Embryonic facial prominence (tissue), 1 donor: ENCODE measurements at regions not wholly inside any gene's neighbourhood (a gene's known extent, or its start where the extent isn't known, plus 50 kb on each side); places are given as distances from the start of the nearest gene placed in this dataset.
A peak's percentile ranks its signal among the peaks of the same experiment; 100 is the strongest.

ENCODE experiments used
- DNase-seq: peaks from one replicate; pipeline ENCODE4 v3.0.0-alpha.2; 2016; ENCODE audit errors: extremely low spot score

DNA sequence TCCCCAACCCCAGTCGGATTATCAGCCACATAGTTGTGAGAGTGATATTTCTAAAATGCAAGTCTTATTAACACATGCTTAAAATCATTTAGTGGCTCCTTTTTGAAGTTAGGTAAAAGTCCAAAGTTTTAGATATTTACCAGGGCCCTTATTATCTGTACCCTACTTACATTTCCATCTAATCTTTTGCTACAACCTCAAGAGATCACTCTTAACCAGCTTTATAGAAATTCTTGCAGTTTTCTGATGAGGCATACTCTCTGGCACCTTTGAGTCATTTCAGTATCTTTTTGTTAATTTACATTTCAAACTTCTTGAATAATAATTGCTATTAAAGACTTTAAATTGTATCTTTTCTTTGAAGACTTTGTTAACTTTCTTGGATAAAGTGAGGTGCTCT, 453.3 kb downstream of the RFPL4B start:
- no peak for DNase-seq

DNA sequence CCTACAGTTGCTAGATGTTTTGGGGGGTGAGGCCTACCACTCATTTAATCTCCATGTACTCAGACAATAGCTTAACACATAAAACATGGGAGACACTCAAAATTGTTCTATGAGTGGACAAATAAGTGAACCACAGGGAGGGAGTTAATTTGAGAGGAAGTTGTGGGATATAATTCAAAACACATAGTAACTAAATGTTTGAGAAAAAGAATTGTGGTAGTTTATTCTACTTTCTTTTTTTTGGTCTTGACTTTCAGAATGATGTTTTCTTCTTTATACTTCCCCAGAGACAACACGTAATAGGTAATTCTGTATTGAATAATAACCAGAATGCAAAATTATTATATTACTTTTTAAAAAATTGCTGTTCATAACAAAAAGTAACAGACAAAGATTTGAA, 453.8 kb downstream of the RFPL4B start:
- no peak for DNase-seq

DNA sequence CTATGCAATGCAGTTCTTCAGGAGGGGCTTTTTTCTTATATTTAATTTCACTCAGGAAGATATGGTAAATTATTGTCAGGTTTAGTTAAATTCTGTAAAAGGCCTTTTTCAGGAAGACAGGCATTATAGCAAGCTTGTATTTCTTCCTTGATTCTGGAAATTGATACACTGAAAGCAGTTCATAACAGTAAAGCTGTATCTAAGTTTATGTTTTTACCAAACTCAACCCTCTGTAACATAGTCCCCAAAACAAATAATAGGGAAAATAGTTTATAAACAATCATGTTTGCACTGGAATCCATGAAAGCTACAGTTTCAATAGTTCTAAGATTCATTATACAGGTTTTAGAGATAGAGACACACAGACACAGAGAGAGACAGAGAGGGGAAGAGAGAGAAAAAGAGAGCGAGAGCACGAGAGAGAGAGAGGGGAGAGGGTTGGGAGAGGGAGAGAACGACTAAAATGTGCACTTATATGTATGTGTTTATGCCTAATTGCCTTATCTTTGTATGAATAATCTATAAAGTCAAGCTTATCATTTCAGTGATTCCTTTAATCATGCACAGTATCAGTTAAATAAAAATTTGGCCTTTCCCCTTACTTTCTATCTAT, 454.4 kb downstream of the RFPL4B start:
- no peak for DNase-seq

DNA sequence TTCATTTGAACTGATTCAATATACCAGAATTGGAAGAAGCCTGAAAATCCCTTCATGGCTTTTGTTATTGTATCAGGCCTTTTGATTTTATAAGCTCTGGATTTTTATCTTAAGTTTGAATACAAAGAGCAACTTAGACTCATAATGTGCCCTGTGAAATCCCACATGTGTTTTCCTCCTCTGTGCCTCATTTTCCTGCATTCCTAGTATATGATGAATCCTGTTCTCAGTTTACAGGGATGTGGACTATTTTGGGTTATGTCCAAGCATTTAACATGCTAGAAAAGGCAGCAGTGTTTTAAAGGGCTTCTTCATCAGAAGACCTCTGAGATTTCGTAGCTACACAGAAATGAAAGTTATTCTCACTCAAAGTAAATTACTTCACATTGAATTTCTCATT, 455.0 kb downstream of the RFPL4B start:
- DNase-seq, result peak; percentile 69

DNA sequence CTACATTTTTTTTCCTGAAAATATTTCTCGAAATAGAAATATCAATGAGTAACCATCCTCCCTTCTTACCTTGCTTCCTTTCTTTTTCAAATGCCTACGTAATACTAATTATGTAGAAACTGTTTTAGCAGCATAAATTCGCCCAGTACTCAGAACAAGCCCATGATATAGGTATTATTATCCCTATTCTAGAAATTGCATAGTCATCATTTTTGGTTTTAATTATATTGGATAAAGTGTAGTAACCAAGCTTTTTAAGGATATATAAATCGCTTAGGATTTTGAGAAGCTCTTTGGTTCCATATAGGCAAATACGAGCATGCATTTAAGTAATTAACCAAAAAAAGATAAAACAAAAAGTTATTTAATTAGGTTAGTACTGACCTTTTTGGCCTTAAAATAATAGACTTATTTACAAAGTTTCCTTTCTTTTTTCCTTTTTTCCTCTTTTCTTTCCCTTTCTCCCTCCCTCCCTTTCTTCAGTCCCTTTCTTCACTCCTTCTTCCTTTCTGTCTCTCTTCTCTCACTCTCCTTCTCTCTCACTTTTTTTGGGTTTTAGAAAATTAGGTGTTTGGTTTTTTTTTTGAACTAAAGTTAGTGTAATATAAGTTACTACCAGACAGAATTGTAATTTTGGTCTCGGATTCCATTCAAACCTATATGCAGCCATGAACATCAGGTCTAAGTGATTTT, 457.7 kb downstream of the RFPL4B start:
- no peak for DNase-seq

DNA sequence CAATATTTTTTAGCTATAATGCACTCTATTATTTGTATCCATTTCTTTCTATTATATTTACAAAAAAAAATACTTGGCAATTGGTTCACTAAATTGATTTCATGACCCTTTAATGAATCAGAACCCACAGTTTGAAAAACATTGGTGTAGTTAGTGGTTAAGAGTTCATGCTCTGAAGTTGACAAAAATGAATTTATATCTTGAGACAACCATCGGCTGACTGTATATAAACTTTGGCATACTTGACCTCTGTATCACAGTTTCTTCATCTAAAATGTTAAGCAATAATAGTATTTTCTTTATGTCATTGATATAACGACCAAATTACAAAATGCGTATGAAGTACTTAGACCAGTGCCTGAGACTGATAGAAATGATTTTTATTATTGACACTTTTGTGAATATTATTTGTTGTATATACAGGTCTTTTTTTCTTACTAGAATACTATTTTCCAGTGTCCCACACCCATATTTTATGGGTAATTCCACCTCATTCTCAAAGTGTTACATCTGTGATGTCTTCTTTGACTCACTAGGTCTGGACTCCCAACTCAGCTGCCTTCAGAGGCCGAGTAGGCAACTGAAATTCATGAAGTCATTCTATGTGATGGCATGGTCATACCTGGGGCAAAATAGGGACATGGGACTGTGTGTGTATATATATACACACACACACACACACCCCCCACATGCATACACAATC, 459.2 kb downstream of the RFPL4B start:
- no peak for DNase-seq

DNA sequence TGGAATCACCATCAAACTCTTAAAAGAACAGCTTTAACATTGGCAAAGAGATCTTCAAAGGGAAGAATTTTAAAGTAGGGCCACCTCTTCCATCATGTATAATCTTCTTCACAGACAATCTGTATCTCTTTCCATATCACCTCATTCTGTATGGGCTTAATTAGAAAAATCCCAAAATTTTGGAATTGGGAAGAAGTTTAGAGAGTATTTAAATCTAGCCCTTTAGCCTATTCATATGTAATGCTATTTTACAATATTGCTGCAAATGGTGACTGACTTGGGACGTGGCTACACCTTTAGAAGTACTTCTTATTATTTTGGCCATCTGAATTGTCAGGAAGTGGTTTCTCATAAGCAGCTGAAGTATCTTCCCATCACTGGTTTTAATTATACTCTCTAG, 474.3 kb downstream of the RFPL4B start:
- DNase-seq, result no peak

DNA sequence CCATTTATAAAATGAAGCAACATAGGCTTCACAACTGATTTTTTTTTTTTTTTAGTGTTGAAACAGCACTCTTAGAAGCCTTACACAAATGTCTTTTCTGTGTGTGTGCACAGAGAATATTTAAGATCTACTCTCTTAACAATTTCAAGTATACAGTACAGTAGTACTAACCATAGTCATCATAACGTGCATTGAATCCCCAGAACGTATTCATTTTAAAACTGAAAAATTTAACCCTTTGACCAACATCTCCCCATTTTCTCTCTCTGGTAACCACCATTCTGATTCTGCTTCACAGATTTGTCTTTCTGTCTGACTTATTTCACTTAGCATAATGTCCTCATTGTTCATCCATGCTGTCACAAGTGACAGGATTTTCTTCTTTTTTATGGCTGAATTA, 475.6 kb downstream of the RFPL4B start:
- DNase-seq, result no peak

DNA sequence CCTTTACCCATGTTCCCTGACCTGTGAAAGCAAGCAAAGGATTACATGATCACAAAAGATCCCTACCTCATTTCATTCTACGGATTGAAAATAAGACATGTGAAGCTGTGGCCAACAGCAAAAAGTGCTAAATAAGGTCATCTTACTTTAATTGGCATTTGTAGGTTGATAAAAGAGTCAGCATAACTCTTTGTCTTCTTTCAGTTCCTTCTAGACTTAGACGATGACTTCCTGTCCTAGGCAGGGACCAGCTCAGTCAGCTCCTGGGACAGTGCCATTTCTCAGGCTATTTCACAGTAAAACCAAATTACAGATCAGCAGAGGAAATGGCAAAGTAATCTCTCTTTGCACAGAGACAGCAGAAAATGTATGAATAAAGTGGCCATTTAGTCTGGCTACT, 480.7 kb downstream of the RFPL4B start:
- no peak for DNase-seq

DNA sequence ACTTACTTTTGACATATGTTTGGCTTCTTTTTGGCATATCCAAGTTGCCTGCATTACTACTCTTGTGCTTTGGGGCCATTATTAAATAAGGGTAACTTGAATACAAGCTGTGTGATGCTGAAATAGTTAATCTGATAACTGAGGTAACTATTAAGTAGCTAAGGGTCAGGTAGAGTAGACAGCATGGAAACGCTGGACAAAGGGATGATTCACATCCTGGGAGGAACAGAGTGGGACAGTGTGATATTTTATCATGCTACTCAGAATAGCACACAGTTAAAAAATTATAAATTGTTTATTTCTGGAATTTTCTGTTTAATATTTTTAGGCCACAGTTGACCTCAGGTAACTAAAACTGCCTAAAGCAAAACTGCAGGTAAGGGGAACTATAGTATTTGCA, 483.9 kb downstream of the RFPL4B start:
- DNase-seq, result no peak

DNA sequence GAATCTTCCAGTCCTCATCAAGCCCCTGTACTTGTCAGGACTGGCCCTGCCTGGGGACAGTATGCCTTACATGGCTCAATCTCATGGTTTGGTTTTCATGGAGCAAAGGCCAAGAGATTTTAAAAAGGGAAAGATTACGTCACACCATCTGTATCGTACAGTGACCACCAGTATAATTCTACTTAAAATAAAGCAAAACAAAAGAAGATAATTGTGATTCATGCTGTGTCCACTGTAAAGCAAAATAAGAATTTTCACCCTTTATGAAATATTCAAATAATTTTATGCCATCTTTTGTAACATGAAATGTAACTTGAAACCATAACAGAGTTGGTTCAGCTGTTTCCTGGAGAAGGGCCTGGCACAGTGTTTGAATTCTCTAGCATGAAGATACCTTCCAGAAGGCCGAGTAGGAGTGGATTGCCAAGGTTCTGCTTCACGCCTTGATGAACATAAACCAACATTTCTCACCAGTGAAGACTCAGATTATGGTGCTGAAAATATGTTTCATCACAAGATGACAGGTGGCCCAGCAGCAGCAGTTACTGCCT, 486.5 kb downstream of the RFPL4B start:
- DNase-seq, result no peak

DNA sequence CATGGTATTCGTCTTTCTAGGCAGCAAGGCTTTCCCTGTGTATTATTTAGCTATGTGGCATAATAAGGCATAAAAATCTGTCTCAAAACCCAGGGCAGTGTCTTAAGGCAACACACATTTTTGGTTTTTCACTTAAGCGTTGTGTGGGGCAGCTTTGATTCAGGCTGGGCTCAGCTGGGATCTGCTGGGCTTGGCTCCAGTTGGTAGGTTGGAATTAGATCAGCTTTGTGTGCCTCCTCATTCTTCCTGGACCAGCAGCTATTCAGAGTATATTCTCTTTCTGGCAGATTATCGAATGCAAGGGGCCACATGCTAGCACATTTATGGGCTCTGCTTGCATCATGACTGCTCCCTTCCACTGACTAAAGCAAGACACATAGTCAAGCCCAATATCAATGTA, 487.9 kb downstream of the RFPL4B start:
- no peak for DNase-seq

DNA sequence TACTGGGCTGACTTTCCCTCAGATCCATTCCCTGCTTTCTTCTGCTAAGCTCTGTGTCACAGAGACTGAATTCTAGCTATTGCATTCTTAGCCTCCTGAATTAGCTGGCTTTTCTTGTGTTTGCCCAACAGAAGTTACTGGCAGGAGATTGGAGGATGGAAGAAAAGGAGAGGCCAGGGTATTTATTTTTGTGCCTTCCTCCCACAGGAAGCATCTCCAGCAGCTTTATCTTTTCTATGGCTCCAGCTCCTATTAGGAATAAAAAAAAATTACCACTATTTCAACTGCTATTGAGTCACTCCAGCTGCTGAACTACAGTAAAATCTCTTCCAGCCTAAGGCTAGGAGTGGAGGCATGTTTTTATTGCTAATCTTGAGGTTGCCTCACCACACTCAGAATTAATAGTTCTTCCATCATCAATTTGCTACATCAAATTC, 492.4 kb downstream of the RFPL4B start:
- DNase-seq, result no peak

DNA sequence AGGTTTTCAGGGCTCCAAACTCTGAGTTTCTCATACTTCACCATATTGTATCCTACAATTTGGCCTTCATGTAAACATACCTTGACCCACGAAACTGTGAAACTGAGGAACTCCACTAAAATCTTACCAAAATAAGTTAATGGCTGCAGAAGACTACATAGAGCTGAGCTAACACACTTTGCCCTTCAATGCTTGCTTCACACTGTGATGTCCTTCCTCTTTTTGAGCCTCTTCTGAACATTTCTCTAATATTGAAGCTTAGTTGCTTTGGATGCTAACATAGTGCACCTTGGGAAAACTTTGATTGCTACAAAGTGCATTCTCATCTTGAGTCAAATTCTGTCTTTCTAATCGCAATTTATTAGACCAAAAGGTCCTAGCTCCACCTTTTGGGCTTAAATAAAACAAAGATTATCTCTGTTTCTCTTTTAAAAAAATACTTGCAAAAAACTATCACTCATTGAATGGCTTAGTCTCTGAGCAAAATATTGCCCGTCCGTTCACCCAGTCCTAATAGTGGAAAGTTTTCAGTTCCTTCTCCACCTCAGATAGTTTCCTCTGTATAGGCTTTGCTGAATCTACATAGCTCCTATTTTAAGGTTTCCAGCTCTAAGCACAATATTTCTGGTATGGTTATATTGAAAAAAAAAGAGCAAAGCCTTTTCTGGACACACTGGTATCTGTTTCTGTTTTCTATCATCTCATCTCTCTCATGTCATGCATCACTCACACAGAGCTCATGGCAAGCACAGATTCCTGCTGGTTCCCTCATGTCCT, 494.6 kb downstream of the RFPL4B start:
- DNase-seq, result no peak

DNA sequence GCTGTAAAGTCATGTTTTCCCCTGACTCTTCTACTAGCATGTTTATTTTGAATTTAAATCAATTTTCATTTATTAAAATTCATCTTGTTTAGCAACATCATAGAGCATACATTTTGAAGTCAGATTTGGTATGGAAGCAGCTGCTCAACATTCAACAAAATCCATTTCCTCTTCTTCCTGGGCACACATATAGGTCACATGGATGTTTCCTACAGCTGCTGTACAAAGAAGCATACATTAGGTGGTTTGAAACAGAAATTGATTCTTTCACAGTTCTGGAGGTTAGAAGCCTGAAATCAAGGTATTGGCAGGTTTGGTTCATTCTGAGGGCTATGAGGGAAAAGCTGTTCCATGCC, 495.2 kb downstream of the RFPL4B start:
- no peak for DNase-seq

DNA sequence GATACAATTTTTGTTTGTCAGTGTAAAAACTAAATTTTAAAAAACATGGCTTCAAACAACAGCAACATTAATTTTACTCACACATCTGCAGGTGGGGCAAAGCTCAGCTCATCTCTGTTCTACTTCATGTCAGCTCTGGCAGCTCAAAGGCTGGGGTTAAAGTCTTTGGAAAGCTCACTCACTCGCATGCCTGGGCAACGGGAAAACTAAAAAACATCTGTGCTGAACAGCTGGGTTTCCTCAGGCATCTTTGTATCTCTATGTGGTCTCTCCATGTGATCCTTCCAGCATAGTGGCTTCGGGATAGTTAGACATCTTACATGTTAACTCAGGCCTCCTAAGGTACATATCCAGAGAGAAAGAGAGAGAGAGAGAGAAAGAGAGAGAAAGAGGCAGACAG, 499.6 kb downstream of the RFPL4B start:
- DNase-seq, result no peak

DNA sequence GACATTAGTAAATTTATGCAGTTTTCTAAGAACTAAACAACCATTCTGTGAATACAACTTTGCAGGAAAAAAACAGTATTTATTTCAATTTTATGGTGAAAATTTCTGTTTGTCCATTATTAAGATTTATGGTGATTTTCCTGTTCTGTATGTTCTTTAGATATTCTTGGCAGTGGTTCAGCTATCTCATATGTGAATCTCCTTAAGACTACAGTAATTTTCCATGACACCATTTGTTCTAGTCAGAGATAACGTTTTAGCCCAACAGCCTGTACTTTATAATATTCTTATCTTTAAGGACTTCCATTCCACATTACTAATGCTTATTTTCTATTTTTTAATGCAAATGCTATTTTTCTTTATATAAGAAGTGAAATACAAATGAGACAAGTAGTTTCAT, 504.0 kb downstream of the RFPL4B start:
- no peak for DNase-seq

DNA sequence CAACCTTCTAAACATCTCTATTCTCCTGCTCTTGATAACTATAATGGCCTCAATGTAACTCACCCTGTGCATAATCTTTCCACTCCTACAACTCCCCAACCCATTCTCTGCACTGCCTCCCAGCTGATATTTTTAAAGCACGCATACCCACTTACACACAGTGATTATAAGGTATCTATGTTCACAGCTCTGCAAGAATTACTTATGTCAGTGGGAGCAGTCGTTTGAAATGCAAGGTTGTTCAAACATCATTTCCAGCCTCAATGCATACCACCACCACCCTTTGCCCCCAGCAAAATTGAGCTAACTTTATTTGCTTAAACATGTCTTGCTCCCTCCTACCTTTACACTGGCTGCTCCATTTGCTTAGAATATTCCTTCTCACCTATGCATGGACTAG, 506.0 kb downstream of the RFPL4B start:
- DNase-seq, result no peak

DNA sequence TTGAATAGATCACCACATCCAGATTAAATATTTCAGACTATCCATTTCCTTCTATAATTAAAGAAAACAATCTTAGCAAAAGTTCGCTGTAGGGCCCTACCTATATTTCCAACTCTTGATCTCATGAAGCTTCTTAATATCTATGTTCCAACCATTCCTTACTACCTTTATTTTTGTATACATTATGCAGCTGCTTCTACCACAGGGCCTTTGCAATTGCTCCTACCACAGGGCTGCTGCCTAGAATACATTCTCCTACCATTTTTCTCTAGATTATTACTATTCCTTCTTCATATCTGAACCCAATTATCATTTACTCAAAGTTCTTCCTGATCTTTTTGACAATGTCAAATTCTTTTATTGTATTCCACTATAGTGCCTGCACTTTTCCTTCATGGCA, 516.6 kb downstream of the RFPL4B start:
- DNase-seq, result no peak

DNA sequence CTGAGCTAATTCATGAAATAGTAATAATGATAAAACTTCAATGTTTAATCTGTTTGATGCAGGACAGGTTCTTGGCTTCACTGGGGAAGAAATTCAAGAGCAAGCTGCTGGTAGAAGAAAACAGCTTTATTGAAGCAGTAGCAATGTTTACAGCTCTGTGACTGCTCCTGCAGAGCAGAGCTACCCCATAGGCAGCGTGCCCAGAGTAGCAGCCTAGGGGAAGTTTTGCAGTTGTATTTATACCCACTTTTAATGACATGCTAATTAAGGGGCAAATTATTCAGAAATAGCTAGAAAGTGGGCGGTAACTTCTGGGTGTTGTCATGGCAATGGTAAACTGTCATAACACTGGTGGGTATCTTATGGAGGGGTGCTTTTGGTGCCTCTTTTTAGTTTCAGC, 518.0 kb downstream of the RFPL4B start:
- DNase-seq, result no peak

DNA sequence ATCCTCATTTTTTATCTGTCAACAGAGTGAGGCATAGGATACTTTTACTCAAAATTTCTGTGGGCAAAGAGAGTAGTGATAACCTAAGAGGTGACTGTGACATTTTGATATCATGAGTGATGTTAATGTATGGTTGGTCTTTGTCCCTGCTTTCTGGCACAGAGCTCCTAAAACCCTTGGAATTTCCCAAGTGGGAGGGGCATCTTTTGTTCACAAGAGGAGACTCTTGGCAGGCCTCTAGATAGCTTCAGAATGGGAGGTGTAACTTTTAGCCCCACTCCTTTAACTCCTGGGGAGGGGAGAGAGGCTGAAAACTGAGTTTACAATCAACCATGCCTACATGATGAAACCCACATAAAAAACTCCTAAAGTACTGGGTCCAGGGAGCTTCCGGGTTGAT, 527.8 kb downstream of the RFPL4B start:
- no peak for DNase-seq
